Heart left ventricle (tissue), 13 donors: ENCODE measurements at regions not wholly inside any gene's neighbourhood (a gene's known extent, or its start where the extent isn't known, plus 50 kb on each side); places are given as distances from the start of the nearest gene placed in this dataset.

Experiments
- POLR2A ChIP-seq, 2 donors: fragments of 450-650 bp; IDR thresholded peaks; one replicate each; pipeline ENCODE4 v1.6.1; 2017; ENCODE audit warnings: antibody characterized with exemption in 2 of 2, mild to moderate bottlenecking in 2 of 2, moderate library complexity in 2 of 2
- TF ChIP-seq, protein P1 (sequence below), 12 donors: fragments of 200-600 bp; sonication (generic) in 4 of 12; IDR thresholded peaks; one replicate each; pipeline versions ENCODE4 v1.5.0 to v1.8.0; 2018 to 2022; ENCODE audit warnings: antibody characterized with exemption in 12 of 12, mild to moderate bottlenecking in 5 of 12
- donor health status: ischemic (EF 13 %, LVEDD 7.1; RV severe dilation, severe dysfunction).
- donor health status: DM: no; HTN: yes; CAD: no.
- donor health status: DM: no; HTN: no; CAD: no.
- donor health status: ischemic (EF 25% LVEDD 6.9; RV normal size, moderate dysfunction).
- donor health status: ischemic (EF 25% LVEDD 5.7; RV mildly dilated, moderate dysfunction).
- donor health status: ischemic (EF 35%, LVEDD 5.7; RV mildly dilated, moderate dysfunction).
- donor health status: nonischemic (EF 11% LVEDD 7.7; RV severe dilation, severe dysfunction).
- donor health status: DM: yes; HTN: yes; CAD: no.
- donor health status: PGD.
- donor health status: ischemic (EF 29% LVEDD 5.4; RV normal size, mild dysfunction).
- donor health status: nonischemic (EF 23%, LVEDD 6.1; RV moderate dilation, normal function).

DNA sequence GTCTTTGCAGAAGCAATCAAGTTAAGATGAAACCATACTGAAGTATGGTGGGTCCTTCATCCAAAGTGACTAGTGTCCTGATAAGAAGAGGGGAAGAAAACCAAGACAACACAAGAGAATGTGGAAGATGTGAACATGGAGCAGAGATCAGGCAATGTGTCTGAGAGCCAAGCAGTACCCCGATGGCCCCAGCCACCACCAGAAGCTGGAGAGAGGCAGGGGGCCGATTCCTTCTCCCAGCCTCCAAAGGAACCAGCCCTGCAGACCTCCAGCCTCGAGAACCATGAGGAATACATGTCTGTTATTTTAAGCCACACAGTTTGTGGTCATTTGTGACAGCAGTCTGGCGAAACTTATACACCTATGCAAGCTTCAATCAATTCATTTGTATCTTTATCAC is 93.2 kb downstream of the IRS2 start:
- TF ChIP-seq POLR2A (IDR thresholded peaks at IDR 0.05), result no peak
- TF ChIP-seq, protein P1, sequence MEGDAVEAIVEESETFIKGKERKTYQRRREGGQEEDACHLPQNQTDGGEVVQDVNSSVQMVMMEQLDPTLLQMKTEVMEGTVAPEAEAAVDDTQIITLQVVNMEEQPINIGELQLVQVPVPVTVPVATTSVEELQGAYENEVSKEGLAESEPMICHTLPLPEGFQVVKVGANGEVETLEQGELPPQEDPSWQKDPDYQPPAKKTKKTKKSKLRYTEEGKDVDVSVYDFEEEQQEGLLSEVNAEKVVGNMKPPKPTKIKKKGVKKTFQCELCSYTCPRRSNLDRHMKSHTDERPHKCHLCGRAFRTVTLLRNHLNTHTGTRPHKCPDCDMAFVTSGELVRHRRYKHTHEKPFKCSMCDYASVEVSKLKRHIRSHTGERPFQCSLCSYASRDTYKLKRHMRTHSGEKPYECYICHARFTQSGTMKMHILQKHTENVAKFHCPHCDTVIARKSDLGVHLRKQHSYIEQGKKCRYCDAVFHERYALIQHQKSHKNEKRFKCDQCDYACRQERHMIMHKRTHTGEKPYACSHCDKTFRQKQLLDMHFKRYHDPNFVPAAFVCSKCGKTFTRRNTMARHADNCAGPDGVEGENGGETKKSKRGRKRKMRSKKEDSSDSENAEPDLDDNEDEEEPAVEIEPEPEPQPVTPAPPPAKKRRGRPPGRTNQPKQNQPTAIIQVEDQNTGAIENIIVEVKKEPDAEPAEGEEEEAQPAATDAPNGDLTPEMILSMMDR (IDR thresholded peaks at IDR 0.05), result no peak
